NCI-H187 treated with DMSO at 0.1 percent for 48 hours (cell line): ENCODE measurements at regions not wholly inside any gene's neighbourhood (a gene's known extent, or its start where the extent isn't known, plus 50 kb on each side); places are given as distances from the start of the nearest gene placed in this dataset.

Source experiments
- DNase-seq: peaks from one replicate; lab custom pipeline; 2025; lab: John Stamatoyannopoulos, UW

- DNase-seq, result no peak
These were observed 186.1 kb upstream of the RBMS1 start for GRCh38 chr2:160679686-160680085.

GRCh38 chr2:160680294-160680693 lies 186.7 kb upstream of the RBMS1 start:
- no peak for DNase-seq

GRCh38 chr2:160680974-160681373 lies 187.4 kb upstream of the RBMS1 start:
- no peak for DNase-seq

DNA sequence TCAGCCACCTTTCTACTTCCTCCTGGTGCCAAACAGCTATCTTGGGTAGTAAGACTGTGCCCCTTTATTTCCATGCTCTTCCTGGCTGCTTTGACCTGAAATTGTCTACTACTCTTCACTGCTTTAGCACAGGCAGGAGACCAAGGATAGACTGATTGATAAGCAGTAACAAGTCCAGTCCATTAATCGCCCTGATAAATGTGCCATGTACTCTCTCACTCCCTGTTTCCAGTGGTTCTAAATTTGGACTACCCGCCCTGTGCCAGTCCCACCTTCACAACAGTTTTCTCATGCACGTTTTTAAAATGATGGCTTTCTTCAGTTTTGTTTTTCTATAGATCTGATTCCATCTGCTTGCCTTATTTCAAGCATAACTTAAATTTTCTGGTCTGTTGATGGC lies 189.6 kb upstream of the RBMS1 start:
- no peak for DNase-seq

DNA sequence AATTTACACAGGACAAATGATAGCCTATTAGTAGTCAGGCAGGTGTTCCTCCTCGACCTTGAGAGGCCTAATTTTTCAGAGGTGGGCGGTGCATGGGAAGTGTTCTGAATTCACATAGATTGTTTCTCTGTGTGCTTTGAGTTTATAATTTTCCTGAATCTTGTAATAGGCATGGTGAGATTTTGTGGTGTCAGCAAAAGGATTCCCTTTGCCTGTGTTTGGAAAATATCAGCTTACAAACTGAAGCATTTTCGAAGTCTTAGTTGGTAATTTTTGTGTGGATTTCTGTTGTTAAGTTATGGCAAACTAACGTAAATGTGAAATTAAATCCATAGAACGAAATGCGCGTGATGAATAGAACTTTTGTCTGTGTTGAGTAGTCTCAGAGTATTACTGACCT lies 194.0 kb upstream of the RBMS1 start:
- peak; percentile 3 for DNase-seq

GRCh38 chr2:160689441-160689840 lies 195.8 kb upstream of the RBMS1 start:
- no peak for DNase-seq

- DNase-seq, result no peak
These were observed 200.6 kb upstream of the RBMS1 start for GRCh38 chr2:160694221-160694620.

DNA sequence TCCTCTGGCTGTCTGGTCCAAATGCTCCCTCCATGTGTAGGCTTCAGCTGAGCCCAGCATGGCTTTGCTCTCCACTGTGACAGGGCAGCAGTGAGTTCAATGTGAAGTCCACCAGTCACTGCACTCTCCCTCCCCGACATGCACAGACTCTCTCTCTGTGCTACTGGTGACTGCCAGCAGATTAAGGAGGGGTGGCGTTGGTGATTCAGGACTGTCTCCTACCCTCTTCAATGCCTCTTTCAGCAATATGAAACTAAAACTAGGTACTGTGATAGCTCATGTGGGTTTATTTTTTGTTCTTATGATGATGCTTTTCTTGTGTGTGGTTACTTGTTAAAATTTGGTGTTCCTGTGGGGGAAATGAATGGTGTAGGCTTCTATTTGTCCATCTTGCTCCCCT lies 201.0 kb upstream of the RBMS1 start:
- no peak for DNase-seq

DNA sequence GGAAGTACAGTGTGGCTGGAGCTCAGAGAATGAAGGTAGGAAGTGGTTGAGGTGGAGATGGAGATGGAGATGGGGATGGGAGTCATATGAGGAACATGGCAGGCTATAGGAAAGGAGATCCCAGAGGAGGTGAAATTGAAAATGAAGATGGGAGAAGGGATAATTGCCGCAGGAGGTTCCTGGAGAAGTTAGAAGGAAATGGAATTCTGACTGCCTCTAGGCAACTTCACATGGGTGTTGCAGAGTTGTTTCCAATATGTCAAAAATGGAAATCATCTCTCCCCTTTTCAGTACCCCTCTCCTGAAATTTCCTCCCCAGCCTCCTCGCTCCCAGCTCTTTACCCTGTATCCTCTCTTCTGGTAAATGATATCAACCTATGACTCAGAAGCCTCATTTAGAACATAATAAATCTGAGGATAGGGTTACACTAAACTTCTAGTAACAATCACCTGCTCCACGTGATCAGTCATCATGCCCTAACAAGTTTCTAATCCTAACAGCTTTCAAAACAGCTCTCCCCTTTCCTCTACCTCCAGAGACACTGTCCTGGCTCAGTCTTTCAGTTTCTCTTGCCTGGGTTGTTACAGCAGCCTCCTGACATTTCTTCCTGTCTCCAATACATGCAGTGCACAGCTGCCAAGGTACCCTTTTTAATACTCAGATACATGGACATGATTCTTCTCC lies 201.9 kb upstream of the RBMS1 start:
- peak; percentile 6 for DNase-seq

DNA sequence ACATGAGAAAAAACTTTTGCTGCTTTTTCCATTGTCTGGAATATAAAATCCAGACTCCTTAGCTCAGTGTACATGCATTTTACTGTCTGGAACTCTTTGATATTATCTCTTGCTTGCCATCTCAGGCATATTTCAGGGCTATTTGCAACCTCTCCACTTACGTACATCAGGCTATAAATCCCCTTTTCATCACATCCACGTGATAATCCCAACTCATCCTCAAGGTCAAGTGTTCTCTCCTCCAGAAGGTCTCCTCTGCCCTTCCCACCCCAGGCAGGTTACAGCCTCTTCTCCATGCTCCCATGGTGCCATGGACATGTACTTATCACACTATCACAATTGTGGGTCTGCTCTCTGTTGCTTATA lies 202.5 kb upstream of the RBMS1 start:
- DNase-seq, result no peak

GRCh38 chr2:160697817-160698216 lies 204.2 kb upstream of the RBMS1 start:
- DNase-seq, result no peak

- DNase-seq, result no peak
These were observed 206.6 kb upstream of the RBMS1 start for GRCh38 chr2:160700021-160700814.

DNA sequence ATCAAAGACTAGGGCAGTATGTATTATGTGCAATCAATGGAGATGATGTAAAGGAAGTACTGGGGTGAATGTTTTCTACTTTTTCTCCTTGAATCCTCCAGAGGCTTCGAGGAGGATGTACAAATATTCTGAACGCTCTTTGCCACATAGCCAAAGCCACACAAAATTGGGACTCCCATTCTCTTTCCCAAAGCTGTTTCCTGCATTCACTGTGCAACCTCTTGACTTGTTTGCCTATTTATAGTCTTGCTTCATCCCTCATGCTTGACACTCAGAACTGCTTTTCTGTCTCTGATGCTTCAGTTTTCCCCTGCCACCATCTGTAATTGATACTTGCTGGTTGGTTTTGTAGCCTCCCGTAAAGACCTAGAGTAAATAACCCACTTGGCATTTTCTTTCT lies 208.2 kb upstream of the RBMS1 start:
- DNase-seq, result peak; percentile 4

- no peak for DNase-seq
These were observed 209.1 kb upstream of the RBMS1 start for GRCh38 chr2:160702754-160703153.

- DNase-seq, result no peak
These were observed 210.3 kb upstream of the RBMS1 start for GRCh38 chr2:160703648-160704585.

GRCh38 chr2:160715428-160715827 lies 221.8 kb upstream of the RBMS1 start:
- DNase-seq, result no peak

- no peak for DNase-seq
These were observed 225.5 kb upstream of the RBMS1 start for GRCh38 chr2:160719116-160719515.

DNA sequence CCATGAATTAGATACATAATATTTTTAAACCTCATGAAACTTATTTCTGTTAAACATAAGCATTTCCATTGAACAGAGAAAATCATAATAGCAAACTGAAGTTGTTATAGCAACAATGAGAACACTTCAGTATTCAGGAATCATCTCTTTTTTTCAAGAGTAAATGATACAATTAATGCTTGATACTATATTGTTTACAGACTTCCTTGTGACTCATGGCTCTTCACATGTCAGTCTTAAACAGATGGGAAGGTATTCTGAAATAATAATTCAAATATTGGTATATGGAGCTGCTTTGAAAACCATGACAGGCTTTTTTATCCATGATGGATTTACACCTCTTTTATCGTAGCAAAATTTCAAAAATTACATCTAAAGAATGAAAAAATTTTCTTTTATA lies 226.5 kb upstream of the RBMS1 start:
- DNase-seq, result no peak

- DNase-seq, result no peak
These were observed 227.8 kb upstream of the RBMS1 start for GRCh38 chr2:160721089-160722040.

GRCh38 chr2:160726046-160726445 lies 232.4 kb upstream of the RBMS1 start:
- no peak for DNase-seq

GRCh38 chr2:160730296-160730995 lies 236.8 kb upstream of the RBMS1 start:
- no peak for DNase-seq
